IMR-90 (cell line): ENCODE measurements at regions not wholly inside any gene's neighbourhood (a gene's known extent, or its start where the extent isn't known, plus 50 kb on each side); places are given as distances from the start of the nearest gene placed in this dataset.

ENCODE experiments used
- ATAC-seq: fragments of 200-7000 bp; cut with Tn5 transposase; 2 replicates; pipeline ENCODE4 v1.9.1; 2020; ENCODE audit warnings: low read depth, mild to moderate bottlenecking, moderate library complexity
- BruUV-seq: library from RNA; stranded (reverse); fragments of 400-500 nt; replicated peaks from 2 replicates; lab custom pipeline; 2021; lab: Mats Ljungman, UMichigan
- CTCF ChIA-PET: fragments of 300-600 bp; formaldehyde crosslinking; extraction: SDS; loops from one replicate; lab custom pipeline; 2021; ENCODE audit warnings: antibody characterized with exemption; lab: Yijun Ruan, JAX
- POLR2A ChIA-PET: fragments of 300-600 bp; sonication (Branson Sonifier 250); formaldehyde crosslinking; loops from one replicate; lab custom pipeline; 2022; ENCODE audit warnings: antibody characterized with exemption; ENCODE audit not compliant: unreplicated experiment; lab: Charles Lee
- DNase-seq: peaks from one replicate; pipeline ENCODE4 v3.0.0; 2013
- H2AFZ ChIP-seq: replicated peaks from 2 replicates; pipeline ENCODE3; 2013; ENCODE audit warnings: low read length, mild to moderate bottlenecking; ENCODE audit not compliant: poor library complexity
- H2AK5ac ChIP-seq: 2 replicates; pipeline ENCODE4 v1.6.1; 2013; ENCODE audit warnings: low read depth, low read length, inconsistent platforms
- H2AK9ac ChIP-seq: replicated peaks from 2 replicates; pipeline ENCODE3; 2013; ENCODE audit warnings: mild to moderate bottlenecking, low read depth, low read length, moderate library complexity; ENCODE audit not compliant: poor library complexity
- H2BK120ac ChIP-seq: 2 replicates; pipeline ENCODE4 v1.6.1; 2013; ENCODE audit warnings: low read depth, low read length, inconsistent platforms
- H2BK15ac ChIP-seq: 3 replicates; pipeline ENCODE4 v1.6.1; 2013; ENCODE audit warnings: low read depth, low read length, inconsistent platforms
- H2BK20ac ChIP-seq: 2 replicates; pipeline ENCODE4 v1.6.1; 2013; ENCODE audit warnings: low read depth, mild to moderate bottlenecking, inconsistent platforms, low read length, moderate library complexity
- H2BK5ac ChIP-seq: 2 replicates; pipeline ENCODE4 v1.6.1; 2013; ENCODE audit warnings: mild to moderate bottlenecking, low read depth, low read length, inconsistent platforms; ENCODE audit not compliant: poor library complexity, severe bottlenecking
- H3K14ac ChIP-seq: replicated peaks from 2 replicates; pipeline ENCODE4 v1.6.1; 2013; ENCODE audit warnings: low read depth, low read length, inconsistent platforms
- H3K18ac ChIP-seq: 2 replicates; pipeline ENCODE4 v1.6.1; 2013; ENCODE audit warnings: low read depth, low read length, control low read depth
- H3K23ac ChIP-seq: 2 replicates; pipeline ENCODE4 v1.6.1; 2013; ENCODE audit warnings: low read depth, low read length, inconsistent platforms
- H3K27ac ChIP-seq: 2 replicates; pipeline ENCODE4 v1.5.1; 2013; ENCODE audit warnings: mild to moderate bottlenecking, control low read depth, low read length; ENCODE audit not compliant: insufficient read depth
- H3K27me3 ChIP-seq: 2 replicates; pipeline ENCODE4 v1.6.1; 2013; ENCODE audit warnings: low read length; ENCODE audit not compliant: control insufficient read depth, insufficient read depth
- H3K36me3 ChIP-seq: 2 replicates; pipeline ENCODE4 v1.6.1; 2013; ENCODE audit warnings: low read length, mixed read lengths; ENCODE audit not compliant: control insufficient read depth, insufficient read depth
- H3K4ac ChIP-seq: 2 replicates; pipeline ENCODE4 v1.6.1; 2013; ENCODE audit warnings: low read depth, low read length, inconsistent platforms
- H3K4me1 ChIP-seq: 2 replicates; pipeline ENCODE4 v1.6.1; 2013; ENCODE audit warnings: low read length, mixed read lengths; ENCODE audit not compliant: control insufficient read depth, insufficient read depth
- H3K4me2 ChIP-seq: 2 replicates; pipeline ENCODE4 v1.6.1; 2013; ENCODE audit warnings: low read depth, mild to moderate bottlenecking, control low read depth, low read length, moderate library complexity
- H3K4me3 ChIP-seq: 2 replicates; pipeline ENCODE4 v1.5.1; 2013; ENCODE audit warnings: low read depth, mild to moderate bottlenecking, control low read depth, low read length, moderate library complexity; ENCODE audit not compliant: insufficient read depth
- H3K56ac ChIP-seq: 2 replicates; pipeline ENCODE4 v1.6.1; 2013; ENCODE audit warnings: low read length, inconsistent platforms; ENCODE audit not compliant: insufficient read depth; ENCODE audit errors: extremely low read depth
- H3K79me1 ChIP-seq, 2 experiments: 2 replicates each; pipeline ENCODE4 v1.6.1; 2013; ENCODE audit warnings: low read length in 2 of 2, inconsistent platforms in 1 of 2, low read depth in 1 of 2
- H3K9ac ChIP-seq: 2 replicates; pipeline ENCODE4 v1.6.1; 2013; ENCODE audit warnings: low read depth, low read length, control low read depth
- H3K9me1 ChIP-seq: 2 replicates; pipeline ENCODE4 v1.6.1; 2013; ENCODE audit warnings: low read length, inconsistent platforms; ENCODE audit not compliant: insufficient read depth
- H3K9me3 ChIP-seq: 2 replicates; pipeline ENCODE4 v1.6.1; 2013; ENCODE audit warnings: low read length; ENCODE audit not compliant: control insufficient read depth, insufficient read depth
- H4K20me1 ChIP-seq: 2 replicates; pipeline ENCODE4 v1.6.1; 2013; ENCODE audit warnings: low read length, inconsistent platforms; ENCODE audit not compliant: insufficient read depth
- H4K5ac ChIP-seq: 2 replicates; pipeline ENCODE4 v1.6.1; 2013; ENCODE audit warnings: mild to moderate bottlenecking, low read depth, low read length, control low read depth
- H4K8ac ChIP-seq, 2 experiments: 2 replicates each; pipeline ENCODE4 v1.6.1; 2013; ENCODE audit warnings: low read depth in 2 of 2, low read length in 2 of 2, control low read depth in 1 of 2, inconsistent platforms in 1 of 2
- H4K91ac ChIP-seq: 2 replicates; pipeline ENCODE4 v1.6.1; 2013; ENCODE audit warnings: low read depth, low read length, inconsistent platforms; ENCODE audit not compliant: insufficient read depth
- BHLHE40 ChIP-seq: fragments of 150-350 bp; IDR thresholded peaks from 2 replicates; pipeline ENCODE4 v1.6.1; 2016; ENCODE audit warnings: mild to moderate bottlenecking, low read depth, low read length
- CEBPB ChIP-seq: IDR thresholded peaks from 2 replicates; pipeline ENCODE4 v1.6.1; 2012; ENCODE audit warnings: low read depth, low read length, improper control_type of control experiment
- CHD1 ChIP-seq: IDR thresholded peaks from 2 replicates; pipeline ENCODE4 v1.6.1; 2012; ENCODE audit warnings: low read depth, low read length, improper control_type of control experiment
- FOS ChIP-seq: fragments of 150-350 bp; IDR thresholded peaks from 2 replicates; pipeline ENCODE4 v1.6.1; 2016; ENCODE audit warnings: low read depth, low read length
- MAFK ChIP-seq: IDR thresholded peaks from 2 replicates; pipeline ENCODE4 v1.6.1; 2012; ENCODE audit warnings: low read depth, low read length, improper control_type of control experiment
- MAZ ChIP-seq: IDR thresholded peaks from 2 replicates; pipeline ENCODE4 v1.6.1; 2012; ENCODE audit warnings: low read depth, mild to moderate bottlenecking, low read length, improper control_type of control experiment, moderate library complexity, borderline replicate concordance
- MXI1 ChIP-seq: IDR thresholded peaks from 2 replicates; pipeline ENCODE4 v1.6.1; 2012; ENCODE audit warnings: low read depth, mild to moderate bottlenecking, low read length, moderate library complexity, borderline replicate concordance
- NFE2L2 ChIP-seq: fragments of 150-350 bp; IDR thresholded peaks from 2 replicates; pipeline ENCODE4 v1.6.1; 2016; ENCODE audit warnings: low read depth, mild to moderate bottlenecking, low read length
- POLR2A ChIP-seq: IDR thresholded peaks from 2 replicates; pipeline ENCODE4 v1.6.1; 2012; ENCODE audit warnings: mild to moderate bottlenecking, low read depth, low read length
- RAD21 ChIP-seq: IDR thresholded peaks from 2 replicates; pipeline ENCODE4 v1.6.1; 2012; ENCODE audit warnings: low read length, improper control_type of control experiment
- RCOR1 ChIP-seq: IDR thresholded peaks from 2 replicates; pipeline ENCODE4 v1.6.1; 2012; ENCODE audit warnings: mild to moderate bottlenecking, low read length, improper control_type of control experiment; ENCODE audit not compliant: insufficient replicate concordance
- RFX5 ChIP-seq: IDR thresholded peaks from 2 replicates; pipeline ENCODE4 v1.8.0; 2012; ENCODE audit warnings: low read depth, mild to moderate bottlenecking, low read length, moderate library complexity
- SMC3 ChIP-seq: fragments of 150-350 bp; IDR thresholded peaks from 2 replicates; pipeline ENCODE4 v1.6.1; 2016; ENCODE audit warnings: low read depth, mild to moderate bottlenecking, antibody characterized with exemption, low read length, moderate library complexity
- WGBS, 2 experiments: methylation state at CpG; one replicate each; pipeline versions ENCODE4 v1.1.5 to v1.1.7; 2013; ENCODE audit warnings: missing lambda C conversion rate in 2 of 2; ENCODE audit not compliant: insufficient read length in 1 of 2; ENCODE audit errors: extremely low coverage in 2 of 2; 5-methylcytosine and 5-hydroxymethylcytosine counted together
- dilution Hi-C: fragments of 300-500 bp; cut with HindIII; formaldehyde crosslinking; loops from one replicate; pipeline ENCODE4 v1.14.3; 2018; ENCODE audit warnings: low sequenced_read_pairs; ENCODE audit not compliant: unreplicated experiment
- in situ Hi-C: fragments of 300-500 bp; cut with MboI; formaldehyde crosslinking; loops from 3 replicates; pipeline ENCODE4 v1.14.3; 2019; ENCODE audit warnings: low sequenced_read_pairs, inconsistent platforms, mixed read lengths
- intact Hi-C: fragments of 100-400 bp; cut with micrococcal nuclease; formaldehyde crosslinking; loops from 2 replicates; pipeline ENCODE4 v1.10.0; 2022
- TF ChIP-seq, protein P1 (sequence below): conservative IDR thresholded peaks from 2 replicates; pipeline ENCODE4 v1.5.1; 2012; ENCODE audit warnings: mild to moderate bottlenecking, low read depth, low read length, improper control_type of control experiment
- TF ChIP-seq, protein P2 (sequence below): fragments of 150-350 bp; IDR thresholded peaks from 2 replicates; pipeline ENCODE4 v1.6.1; 2017; ENCODE audit warnings: mild to moderate bottlenecking, antibody characterized with exemption, low read length, low read depth
- TF ChIP-seq, protein P3 (sequence below): fragments of 150-350 bp; IDR thresholded peaks from 2 replicates; pipeline ENCODE4 v1.6.1; 2016; ENCODE audit warnings: low read depth, mild to moderate bottlenecking, low read length, moderate library complexity, borderline replicate concordance

DNA sequence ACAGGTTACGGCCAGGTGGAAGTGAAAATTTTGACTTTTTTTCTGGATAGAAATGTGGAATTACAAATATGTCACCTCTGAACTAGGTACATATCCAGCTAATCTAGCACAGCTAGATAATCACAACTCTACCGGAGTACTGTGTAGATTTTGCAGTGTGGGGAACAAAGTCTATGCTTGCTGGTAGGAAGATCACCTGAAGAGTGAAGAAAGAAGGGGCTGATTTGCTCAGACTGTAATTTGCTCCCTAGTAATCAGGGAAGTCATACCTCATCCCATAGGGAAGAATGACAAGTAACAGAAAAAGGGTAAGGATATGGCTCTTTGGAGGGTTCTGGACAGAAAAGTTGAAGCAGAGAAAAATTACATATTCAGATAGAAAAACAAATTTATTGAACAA lies 319.6 kb upstream of the TMPRSS15 start:
- H4K91ac ChIP-seq, result no peak overlapping the region
- no TSS peak for BruUV-seq
- ChIA-PET CTCF (no interaction called here), POLR2A (no interaction called here)
- H2AK5ac ChIP-seq, result no peak overlapping the region
- H3K4me3 ChIP-seq, result no peak overlapping the region
- H2BK20ac ChIP-seq, result no peak overlapping the region
- no peak overlapping the region for H3K9ac ChIP-seq
- ATAC-seq (no peak), DNase-seq (no peak)
- no peaks in the 10 kb centered on the region for H3K79me1 ChIP-seq
- no peak overlapping the region for H4K8ac ChIP-seq
- no peaks in the 10 kb centered on the region for H3K36me3 ChIP-seq
- no peaks in the 10 kb centered on the region for H3K9me1 ChIP-seq
- no peak overlapping the region for H3K23ac ChIP-seq
- H2BK120ac ChIP-seq, result no peak overlapping the region
- dilution Hi-C loops, result no loop called here
- intact Hi-C loops, result no loop called here
- no peak overlapping the region for H3K4me2 ChIP-seq
- no peak overlapping the region for H3K27ac ChIP-seq
- H3K56ac ChIP-seq, result no peak overlapping the region
- no peak overlapping the region for H2AK9ac ChIP-seq
- H2BK5ac ChIP-seq, result no peak overlapping the region
- no peak overlapping the region for H2BK15ac ChIP-seq
- peaks cover 9% of the 10 kb centered on the region for H3K9me3 ChIP-seq
- H2AFZ ChIP-seq, result no peak overlapping the region
- TF ChIP-seq, protein P1, sequence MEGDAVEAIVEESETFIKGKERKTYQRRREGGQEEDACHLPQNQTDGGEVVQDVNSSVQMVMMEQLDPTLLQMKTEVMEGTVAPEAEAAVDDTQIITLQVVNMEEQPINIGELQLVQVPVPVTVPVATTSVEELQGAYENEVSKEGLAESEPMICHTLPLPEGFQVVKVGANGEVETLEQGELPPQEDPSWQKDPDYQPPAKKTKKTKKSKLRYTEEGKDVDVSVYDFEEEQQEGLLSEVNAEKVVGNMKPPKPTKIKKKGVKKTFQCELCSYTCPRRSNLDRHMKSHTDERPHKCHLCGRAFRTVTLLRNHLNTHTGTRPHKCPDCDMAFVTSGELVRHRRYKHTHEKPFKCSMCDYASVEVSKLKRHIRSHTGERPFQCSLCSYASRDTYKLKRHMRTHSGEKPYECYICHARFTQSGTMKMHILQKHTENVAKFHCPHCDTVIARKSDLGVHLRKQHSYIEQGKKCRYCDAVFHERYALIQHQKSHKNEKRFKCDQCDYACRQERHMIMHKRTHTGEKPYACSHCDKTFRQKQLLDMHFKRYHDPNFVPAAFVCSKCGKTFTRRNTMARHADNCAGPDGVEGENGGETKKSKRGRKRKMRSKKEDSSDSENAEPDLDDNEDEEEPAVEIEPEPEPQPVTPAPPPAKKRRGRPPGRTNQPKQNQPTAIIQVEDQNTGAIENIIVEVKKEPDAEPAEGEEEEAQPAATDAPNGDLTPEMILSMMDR, result no peak
- no peak for TF ChIP-seq RFX5
- TF ChIP-seq, protein P2, sequence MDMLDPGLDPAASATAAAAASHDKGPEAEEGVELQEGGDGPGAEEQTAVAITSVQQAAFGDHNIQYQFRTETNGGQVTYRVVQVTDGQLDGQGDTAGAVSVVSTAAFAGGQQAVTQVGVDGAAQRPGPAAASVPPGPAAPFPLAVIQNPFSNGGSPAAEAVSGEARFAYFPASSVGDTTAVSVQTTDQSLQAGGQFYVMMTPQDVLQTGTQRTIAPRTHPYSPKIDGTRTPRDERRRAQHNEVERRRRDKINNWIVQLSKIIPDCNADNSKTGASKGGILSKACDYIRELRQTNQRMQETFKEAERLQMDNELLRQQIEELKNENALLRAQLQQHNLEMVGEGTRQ, result no peak
- no peak for TF ChIP-seq POLR2A
- no peak for TF ChIP-seq FOS
- no peak for TF ChIP-seq SMC3
- no peak for TF ChIP-seq MAZ
- no peak for TF ChIP-seq MXI1
- TF ChIP-seq MAFK, result no peak
- no peak for TF ChIP-seq RAD21
- TF ChIP-seq, protein P3, sequence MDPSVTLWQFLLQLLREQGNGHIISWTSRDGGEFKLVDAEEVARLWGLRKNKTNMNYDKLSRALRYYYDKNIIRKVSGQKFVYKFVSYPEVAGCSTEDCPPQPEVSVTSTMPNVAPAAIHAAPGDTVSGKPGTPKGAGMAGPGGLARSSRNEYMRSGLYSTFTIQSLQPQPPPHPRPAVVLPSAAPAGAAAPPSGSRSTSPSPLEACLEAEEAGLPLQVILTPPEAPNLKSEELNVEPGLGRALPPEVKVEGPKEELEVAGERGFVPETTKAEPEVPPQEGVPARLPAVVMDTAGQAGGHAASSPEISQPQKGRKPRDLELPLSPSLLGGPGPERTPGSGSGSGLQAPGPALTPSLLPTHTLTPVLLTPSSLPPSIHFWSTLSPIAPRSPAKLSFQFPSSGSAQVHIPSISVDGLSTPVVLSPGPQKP, result no peak
- TF ChIP-seq NFE2L2, result no peak
- TF ChIP-seq CHD1, result no peak
- no peak for TF ChIP-seq RCOR1
- no peak for TF ChIP-seq BHLHE40
- no peak for TF ChIP-seq CEBPB
- WGBS, 2 experiments, result no CpG with 5 or more reads among the region's 2 CpGs
- no peak overlapping the region for H4K5ac ChIP-seq
- in situ Hi-C loops, result no loop called here
- H4K20me1 ChIP-seq, result no peaks in the 10 kb centered on the region
- no peaks in the 10 kb centered on the region for H3K27me3 ChIP-seq
- no peak overlapping the region for H3K18ac ChIP-seq
- no peak overlapping the region for H3K4ac ChIP-seq
- no peaks in the 10 kb centered on the region for H3K4me1 ChIP-seq
- no peak overlapping the region for H3K14ac ChIP-seq
